ENCODE measurements at regions not wholly inside any gene's neighbourhood (a gene's known extent, or its start where the extent isn't known, plus 50 kb on each side); places are given as distances from the start of the nearest gene placed in this dataset.
A peak's percentile ranks its signal among the peaks of the same experiment; 100 is the strongest.

DNA sequence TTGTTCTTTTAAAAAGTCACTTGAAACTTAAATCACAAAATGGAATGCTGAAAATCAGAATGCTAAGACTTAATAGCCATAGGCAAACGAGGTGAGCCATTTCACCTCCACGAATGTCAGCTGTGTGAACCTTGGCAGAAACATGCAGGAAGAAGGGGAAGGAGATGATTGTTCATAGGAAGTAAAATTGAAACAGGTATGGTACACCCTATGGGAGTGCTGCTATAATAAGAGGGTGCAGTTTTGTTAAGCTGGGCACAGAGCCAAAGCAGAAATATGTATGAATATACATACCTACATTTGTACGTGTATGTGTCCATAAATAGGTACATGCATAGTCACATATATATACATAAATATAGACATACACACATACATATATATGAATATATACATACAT lies 51.0 kb upstream of the SPINK5 start:
- no peak for DNase-seq

DNA sequence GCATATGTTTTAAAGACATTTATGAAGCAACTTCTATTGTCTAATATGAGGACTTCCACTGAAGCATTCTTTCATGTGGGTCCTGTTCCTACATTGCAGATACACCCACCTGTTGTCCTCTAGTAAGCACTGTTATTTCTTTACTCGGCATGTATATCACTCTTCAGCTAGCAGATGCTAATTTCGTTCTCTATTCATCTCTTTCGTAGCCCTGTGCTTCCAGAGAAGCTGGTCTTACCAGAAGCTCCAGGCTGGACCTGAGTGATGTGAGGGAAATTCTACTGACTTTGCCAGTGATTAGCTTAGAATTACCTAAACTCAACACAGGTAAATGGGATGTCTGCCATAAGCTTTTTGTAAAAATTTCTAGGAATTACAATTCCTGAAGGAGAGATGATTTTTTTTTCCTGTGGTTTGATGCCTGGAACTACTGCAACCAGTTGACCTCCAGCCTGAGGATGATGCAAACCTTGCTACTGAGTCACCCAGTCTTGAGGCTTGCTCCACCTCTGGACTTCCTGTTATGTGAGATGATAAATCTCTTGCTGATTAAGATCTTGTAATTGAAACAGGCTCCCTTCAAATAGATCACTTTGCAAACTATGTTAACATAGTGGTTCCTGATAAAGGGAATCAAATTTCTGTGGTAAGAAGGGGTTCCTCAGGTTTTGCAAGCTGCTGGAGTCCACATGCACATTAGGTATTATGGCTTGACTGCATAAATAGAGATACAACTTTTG lies 52.2 kb upstream of the SPINK5 start:
- DNase-seq: peak; percentile 49

DNA sequence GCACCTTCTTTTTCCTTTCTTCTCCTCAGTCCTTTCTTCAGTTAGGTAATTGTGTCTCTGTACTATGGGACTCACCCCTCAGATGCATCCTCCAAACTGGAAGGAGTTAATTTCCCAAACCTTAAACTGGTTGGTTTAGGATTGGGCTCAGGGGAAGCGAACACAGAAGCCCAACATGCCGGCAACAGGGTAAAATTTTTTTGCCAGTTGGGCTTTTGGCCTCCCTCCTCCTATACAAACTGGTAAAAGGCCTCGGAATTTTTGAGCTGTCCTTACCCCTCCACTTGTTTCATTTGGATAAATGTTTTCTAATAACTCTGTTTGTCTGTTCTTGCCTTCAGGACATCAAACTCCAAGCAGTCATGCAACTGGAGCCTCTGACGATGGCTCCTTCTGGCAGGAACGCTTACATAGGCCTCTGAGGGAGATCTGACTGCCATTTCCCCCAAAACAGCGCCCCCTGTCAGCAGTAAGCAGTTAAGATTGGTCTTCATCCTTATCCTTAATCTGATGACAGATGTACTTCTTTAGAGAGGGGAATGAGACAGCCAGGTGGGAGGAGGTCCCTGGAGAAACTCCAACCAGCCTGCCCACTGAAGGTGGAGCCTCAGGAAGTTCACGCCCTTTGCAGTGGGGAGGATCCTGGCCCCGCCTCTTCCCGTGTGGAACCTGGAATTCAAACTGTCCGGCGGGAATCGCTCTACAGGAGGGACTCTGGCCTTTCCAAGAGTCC lies 57.8 kb upstream of the SPINK5 start:
- DNase-seq: peak; percentile 40

DNA sequence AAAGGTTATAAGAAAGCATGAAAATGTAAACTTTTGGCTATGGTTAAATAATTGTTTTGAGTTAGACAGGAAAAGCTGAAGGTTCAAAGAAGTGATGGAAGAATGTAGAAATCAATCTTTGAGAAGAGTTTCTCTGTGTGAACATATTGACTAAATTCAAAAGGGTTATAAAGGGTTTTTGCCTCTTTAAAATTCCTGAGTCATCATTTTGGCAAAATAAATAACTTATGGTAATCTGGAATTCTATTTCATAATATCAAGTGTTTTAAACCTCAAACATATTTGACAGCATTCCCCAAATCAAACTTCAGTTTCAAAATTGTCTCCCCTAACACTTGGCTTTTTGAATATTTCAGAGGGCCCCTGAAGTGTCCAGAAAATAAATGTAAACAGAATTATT lies 60.6 kb upstream of the SPINK5 start:
- no peak for DNase-seq

DNA sequence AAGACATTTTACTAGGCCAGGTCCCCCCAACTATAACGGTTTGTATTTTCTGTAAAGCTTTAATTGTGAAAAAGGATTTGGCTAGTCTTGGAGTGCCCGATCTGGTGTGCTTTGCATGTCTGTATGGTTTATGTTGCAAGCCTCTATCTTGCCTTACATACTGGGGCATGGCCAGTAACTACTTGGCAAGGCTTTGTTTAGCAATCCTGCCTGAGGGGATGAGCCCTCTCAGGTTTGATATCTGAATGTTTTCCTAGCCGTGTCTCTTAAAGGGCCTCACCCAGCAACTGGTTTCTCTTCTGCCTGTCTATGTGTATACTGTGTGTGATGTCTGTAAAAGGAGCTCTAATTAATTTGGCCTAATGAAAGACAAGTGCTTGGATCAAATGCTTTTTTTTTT lies 61.3 kb upstream of the SPINK5 start:
- DNase-seq: no peak

DNA sequence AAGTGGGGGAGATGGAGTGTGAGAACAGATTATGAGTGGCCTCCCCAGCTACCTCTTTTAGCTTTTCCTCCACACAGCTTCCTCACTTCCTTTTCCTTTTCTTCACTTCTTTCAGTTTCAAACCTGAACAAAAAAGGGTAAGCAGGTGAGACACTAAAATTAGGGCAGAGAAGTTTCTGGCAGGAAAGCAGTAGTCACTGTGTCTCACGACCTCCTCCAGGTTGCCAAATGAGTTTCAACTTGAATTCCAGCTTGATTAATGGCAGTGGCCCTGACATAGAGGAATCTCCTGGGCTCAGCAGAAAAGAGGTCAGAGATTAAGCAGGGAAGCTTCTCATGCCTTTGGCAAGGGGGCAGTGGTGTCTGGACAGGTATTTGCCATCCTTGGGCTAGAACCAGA lies 63.7 kb upstream of the SPINK5 start:
- no peak for DNase-seq

DNA sequence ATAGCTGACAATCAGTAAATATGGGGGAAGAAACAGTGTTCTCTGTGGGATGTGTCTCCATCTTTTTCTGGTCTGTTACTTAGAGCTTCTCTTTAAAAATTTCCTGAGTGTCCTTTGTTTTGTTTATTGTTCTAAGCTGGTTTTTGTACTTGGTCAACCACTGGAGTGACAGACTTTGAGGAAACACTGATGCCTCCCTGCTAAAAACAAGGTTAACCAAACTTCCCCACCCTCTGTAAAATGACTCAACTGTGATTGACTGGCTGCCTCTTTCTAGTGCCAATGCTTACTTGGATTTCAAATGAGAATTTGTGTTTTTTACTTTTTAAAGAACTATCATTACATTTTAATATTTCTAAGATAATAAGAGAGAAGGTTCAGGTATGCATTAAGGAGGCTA lies 65.1 kb upstream of the SPINK5 start:
- no peak for DNase-seq

DNA sequence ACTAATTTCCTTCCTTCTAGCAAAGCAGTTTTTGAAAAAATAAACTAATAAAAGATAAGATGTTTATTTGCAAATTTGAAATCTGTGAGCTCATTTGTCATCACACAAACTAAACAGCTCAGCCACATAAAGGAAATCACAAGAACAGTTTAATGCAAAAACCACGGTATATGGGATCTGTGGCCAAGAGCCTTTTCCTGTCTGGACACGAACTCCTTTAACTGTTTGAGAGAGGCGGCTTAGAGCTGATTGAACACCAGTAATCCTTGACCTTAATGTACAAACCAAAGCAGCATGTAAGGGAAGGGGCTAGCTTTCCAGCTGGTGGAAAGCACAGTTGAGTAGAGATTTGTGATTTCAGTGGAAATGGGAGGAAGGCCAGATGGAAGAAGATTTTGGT lies 66.3 kb upstream of the SPINK5 start:
- DNase-seq: no peak

DNA sequence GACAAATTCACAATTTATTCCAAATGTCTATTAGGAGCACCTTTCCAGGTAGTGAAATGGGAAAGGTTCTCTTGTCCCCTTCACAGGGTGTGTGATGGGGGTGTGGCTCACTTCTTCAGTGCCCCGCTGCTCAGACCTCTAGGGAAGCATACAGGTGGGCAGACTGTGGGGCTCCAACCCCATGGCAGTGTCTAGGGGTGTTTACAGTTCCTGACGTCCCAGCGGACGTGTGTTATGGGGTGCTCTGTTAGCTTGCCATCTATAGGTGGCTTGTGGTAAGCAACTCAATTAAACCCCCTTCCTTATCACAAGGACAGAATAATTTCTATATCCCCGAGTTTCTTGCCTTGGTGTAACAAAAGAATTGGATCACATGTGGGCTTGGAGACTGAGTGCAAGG lies 67.4 kb upstream of the SPINK5 start:
- no peak for DNase-seq

DNA sequence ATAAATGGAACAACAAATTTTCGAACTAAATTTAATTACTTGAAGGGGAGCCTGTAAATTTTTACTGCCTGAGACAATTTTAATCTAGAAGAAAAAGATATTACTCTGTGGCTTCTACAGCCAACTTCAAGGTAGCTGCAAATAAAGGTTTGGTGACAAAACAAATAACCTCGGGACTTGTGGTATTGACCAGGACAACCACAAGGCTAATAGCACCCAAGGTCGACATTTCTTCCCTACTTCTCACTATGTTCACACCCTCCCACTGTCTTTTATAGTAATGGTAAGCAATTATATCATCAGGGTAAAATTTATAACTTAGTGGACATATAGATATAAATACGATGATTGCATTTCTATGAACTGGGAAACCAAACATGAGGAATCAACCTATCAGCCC lies 67.9 kb upstream of the SPINK5 start:
- DNase-seq: no peak

DNA sequence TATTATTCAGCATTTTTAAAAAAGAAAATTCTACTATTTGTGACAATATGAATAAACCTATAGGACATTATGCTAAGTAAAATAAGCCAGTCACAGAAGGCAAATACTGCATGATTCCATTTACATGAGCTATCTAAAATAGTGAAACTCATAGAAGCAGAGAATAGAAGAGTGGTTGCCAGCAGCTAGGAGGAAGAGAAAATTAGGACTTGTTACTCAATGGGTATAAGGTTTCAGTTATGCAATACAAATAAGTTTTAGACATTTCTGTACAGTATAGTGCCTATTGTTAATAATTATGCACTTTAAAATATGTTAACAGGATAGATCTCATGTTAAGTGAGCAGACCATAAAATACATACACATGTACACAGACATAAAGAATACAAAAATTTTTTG lies 73.8 kb upstream of the SPINK5 start:
- no peak for DNase-seq

DNA sequence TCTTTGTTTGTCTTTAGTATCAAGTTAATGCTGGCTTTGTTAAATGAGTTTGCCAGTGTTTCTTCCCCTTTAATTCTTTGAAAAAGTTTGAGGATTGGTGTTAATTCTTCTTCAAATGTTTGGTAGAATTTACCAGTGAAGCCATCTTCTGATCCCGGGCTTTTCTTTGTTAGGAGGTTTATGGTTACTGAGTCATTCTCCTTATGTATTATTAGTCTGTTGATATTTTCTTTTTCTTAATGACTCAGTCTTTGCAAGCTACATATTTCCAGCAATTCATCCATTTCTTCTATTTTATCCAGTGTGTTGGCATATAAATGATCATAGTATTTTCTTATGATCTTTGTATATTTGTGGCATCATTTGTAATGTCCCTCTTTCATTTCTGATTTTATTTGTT lies 74.5 kb upstream of the SPINK5 start:
- DNase-seq: no peak

DNA sequence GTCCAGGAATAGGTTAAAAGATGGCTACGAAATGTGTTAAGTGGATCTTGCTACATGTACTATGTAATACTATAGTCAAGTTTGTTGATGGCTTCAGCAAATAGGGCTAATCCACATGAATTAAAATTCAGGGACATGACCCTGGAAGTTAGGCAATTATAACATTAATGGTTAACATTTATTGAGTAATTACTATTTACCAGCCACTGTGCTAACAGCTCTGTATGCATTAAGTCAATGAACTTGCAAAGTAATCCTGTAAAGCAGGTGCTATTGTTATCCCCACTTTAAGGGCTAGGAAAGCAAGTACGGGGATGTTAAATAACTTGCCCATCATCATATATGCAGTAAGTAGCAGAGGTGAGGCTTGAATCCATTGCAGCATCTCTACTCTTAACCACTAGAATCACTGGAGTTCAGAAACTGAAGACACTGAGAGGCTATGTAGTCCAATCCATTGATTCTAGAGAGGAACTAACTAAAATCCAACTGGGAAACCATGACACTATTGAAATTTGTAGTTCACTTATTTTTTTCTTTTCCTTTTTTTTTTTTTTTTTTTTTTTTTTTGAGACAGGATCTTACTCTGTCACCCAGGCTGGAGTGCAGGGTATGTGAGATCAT lies 77.5 kb upstream of the SPINK5 start:
- DNase-seq: no peak

DNA sequence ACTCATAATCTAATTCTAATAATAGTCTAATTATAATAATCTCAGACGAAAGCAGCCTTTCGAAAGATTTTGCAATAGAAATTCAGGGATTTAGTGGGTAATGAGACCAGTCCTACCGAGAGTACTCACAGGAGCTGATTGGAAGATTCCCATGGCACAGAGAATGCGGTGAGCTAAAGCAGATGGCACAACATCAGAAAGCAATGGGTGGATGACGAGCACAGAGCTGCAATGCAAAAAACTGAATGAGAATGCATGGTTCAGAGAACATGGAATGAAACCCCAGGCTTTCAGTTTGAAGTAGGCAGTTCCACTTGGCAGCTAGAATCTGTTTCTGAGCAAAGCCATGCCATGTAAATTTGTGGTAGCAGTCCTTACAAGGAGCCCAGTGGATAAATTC lies 78.2 kb upstream of the SPINK5 start:
- DNase-seq: no peak

DNA sequence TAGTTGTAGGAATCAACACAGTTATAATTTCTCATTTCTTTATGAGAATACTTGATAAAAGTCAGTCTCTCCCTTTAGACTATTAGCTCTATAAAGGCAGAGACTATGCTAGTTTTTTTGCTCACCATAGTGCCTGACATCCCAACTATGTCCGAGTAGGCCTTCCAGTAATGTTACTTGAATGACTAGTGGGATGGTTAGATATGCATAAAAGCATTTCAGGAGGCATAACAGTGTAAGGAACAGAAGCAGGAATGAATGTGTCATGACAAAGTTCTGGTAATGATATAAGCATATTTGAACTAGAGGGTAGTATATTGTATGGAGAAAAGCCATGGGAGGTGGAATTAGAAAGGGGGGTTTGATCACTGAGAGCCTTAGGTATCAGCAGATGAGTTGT lies 77.4 kb upstream of the C5orf46 start:
- DNase-seq: no peak

DNA sequence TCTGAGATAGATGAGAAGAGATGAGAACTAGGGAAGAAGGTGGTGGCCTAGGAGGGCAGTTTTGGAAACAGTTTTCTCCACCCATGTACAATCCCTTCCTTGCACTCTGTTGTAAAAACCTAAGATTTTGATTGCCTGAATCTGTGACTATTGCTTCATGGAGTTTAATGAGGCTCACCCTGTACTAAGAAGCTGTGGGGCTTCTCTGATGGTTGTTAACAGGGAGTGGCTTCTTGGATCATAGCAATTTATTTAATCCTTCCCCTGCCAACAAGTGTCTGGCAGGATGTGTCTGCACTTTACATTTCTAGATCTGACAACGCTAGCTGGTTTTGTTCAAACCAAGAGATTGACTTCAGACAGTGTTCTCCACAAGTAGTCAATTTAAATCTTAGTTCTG lies 74.7 kb upstream of the C5orf46 start:
- DNase-seq: no peak

DNA sequence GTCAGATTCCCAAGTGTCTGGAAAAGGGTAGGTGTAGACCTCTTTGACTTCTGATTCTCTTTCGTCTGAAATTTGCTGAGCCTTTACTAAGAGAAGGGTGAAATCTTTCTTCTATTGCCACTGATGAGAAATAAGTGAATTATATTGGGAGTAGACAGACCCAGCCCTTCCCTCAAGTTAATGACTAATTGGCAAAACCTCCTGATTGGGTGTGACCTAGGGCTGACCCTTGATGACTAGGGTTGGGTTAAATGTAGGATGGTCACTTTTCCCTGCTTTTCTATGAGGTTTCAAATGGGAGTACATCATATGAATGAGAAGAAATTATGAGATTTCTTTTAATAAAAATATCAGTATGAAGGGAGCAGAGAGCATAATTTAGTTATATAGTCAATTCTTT lies 73.4 kb upstream of the C5orf46 start:
- DNase-seq: no peak

DNA sequence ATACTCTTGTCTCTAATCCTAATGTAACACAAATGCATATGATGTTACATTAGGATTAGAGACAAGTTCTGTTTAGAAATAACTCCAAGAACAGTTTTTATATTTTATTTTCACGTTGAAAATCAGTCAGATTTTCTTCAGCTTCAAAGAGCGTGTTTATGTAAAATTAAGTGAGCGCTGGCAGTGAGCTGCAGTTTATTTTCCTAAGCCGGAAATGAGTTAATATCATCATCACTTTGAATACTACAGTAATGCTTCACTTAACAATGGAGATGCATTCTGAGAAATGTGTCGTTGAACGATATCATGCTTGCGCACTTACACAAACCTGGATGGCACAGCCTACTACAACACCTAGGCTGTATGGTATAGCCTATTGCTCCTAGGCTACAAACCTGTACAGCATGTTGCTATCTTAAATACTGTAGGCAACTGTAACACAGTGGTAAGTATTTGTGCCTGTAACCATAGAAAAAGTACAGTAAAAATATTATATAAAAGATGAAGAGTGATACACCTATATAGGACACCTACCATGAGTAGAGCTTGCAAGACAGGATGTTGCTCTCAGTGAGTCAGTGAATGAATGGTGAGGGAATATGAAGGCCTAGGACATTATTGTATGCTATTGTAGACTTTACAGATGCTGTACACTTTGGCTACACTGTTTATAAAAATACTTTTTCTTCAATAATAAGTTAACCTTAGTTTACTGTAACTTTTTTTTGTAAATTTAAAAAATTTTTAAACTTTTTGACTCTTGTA lies 65.9 kb upstream of the C5orf46 start:
- DNase-seq: no peak

DNA sequence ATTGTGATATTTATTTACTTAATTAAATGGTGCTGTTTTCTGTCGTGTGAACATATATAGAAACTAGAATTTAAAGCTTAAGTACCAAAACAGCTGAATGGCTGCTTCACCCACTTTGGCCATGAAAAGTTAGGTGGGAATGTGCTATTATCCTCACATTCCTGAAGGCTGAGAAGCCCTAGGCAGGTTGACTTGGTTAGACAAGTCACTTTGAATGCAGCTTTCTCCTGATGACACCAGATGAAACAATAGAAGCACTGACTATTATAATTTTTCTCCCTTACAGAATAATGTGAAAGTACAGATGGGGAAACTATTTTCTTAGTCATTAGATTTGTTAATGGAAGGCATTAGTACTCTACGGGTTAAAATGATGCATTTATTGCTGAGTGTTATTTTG lies 65.1 kb upstream of the C5orf46 start:
- DNase-seq: no peak

DNA sequence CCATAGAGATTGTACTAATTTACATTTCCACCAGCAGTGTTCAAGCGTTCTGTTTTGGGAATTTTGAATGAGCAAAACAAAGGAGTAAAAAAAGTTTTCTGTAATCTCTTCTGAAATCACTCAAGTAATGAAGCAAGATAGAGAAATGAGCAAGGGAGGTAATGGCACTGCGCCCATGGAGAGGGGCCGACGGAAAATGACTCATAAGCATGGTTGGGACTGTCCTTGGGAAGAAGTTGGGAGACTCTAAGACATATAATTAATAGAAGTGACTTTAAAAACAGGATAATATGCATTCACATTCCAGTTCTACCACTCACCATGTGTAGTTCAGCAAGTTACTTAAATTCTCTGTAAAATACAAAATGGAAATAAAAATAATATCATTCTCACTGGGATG lies 62.5 kb upstream of the C5orf46 start:
- DNase-seq: no peak

DNA sequence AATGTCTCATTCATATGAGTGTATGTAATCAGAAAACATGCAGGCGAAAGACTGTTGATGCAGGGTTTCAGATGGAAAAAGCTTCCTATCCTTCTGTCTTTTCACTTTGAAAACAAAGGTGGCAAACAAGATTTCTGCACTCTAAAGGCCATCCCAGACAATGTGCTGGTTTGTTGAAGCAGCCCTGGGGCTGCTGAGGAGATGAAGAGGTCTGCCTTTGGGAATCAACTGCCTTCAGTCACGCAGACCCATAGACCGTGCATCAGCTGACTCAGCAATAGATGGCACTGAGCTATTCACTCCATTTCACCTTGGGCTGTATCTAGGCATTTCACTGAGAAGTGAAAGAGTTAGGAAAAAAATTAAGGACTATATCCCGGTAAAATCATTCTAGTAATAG lies 60.5 kb upstream of the C5orf46 start:
- DNase-seq: no peak

DNA sequence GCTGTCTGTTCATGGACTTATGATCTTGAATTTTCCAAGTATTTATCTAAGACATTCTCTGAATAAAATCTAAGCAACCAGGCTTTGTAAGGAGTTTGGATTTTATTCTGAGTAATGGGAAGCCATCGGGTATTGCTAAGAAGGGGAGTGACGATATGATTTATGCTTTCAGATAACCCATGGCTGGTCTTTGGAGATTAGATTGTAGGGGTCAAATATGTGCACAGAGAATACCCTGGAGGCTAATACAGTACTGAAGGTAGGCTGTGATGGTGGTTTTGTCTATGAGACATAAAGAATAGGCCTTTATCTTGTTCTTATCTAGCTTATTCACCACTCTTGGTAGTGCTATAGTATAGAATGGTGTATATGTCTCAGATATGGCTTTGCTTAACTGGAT lies 60.0 kb upstream of the C5orf46 start:
- DNase-seq: peak; percentile 13

DNA sequence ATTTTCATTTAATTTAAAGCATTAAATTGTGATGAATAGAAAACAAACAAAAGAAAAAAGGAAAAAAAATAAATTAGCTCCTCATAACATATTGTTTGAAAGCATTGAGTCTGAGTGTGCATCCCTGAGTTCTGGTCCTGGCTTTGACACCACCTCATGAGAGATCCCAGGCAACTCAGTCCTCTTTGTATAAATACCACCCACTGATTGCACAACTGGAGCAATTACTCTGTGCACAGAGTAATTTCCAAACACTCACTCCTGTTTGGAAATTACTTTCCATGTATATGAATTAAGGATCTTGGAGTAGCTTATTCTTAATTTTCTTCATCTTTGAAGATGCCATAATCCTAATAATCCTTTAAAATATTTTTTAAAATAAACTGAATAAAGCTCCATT lies 59.4 kb upstream of the C5orf46 start:
- no peak for DNase-seq
